ENCODE measurements at regions not wholly inside any gene's neighbourhood (a gene's known extent, or its start where the extent isn't known, plus 50 kb on each side); places are given as distances from the start of the nearest gene placed in this dataset.
A peak's percentile ranks its signal among the peaks of the same experiment; 100 is the strongest.
"Not testable (repeated sequence)": the region's sequence is repeated elsewhere in the genome, so short reads cannot be mapped to it uniquely, and the experiment has no call there.

DNA sequence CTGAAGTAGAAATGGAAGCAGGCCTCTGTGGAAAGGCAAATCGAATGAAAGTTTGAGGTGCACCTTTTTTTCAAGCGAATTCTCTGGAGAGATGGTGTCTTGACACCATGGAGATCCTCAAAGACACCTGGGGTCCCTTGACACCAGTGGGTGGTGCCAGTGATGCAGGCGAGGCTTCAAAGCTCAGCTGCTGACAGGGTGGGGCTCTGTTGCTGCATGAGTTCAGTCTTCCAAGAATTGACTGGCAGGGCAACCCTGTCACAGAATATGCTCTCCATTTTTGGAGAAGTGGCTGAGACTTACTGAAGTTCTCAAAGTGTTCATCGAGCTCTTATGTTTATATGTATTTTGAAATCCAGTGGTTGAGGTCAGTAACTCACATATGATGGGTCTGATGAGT lies 1741.6 kb downstream of the SPATA31A7 start:
- H3K36me3 Mint-ChIP-seq; H3K9me3 ChIP-seq (ENCODE audit: low read depth); H3F3A ChIP-seq (ENCODE audit: low read depth); H3K79me2 ChIP-seq (ENCODE audit: low read depth); H3K36me3 ChIP-seq; H3K4me3 ChIP-seq; H2AFZ ChIP-seq (replicated peaks); H3K9ac ChIP-seq; H3K4me1 Mint-ChIP-seq; H3K27ac ChIP-seq; H3K9me3 Mint-ChIP-seq; H3K27me3 Mint-ChIP-seq (ENCODE audit: insufficient read depth, low read depth); H3K27me3 ChIP-seq; H3K4me1 ChIP-seq; H3K4me3 Mint-ChIP-seq; H3K27ac Mint-ChIP-seq; H3K4me2 ChIP-seq; DNase-seq (ENCODE audit: low spot score); H4K20me1 ChIP-seq (ENCODE audit: low read depth): not testable (repeated sequence)

DNA sequence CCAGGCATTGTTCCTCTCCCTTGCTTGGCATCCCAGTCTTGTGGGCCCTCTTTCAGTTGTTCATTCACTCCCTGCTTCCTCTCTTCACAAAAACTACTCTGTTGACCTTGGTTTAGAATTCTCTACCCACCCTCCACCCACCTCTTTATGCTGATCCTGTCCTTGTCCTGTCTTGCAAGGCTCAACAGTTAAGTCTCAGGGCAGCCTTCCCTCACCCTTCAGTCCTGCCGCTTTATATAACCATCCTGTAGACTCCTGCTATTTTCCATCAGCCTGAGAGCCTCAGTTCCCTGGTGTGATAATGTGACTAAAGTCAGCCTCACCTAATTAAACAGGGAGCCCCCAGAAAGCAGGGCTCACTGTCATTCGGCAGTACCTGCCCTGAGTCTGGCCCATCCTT lies 1763.0 kb downstream of the SPATA31A7 start:
- DNase-seq (ENCODE audit: low spot score); H3K4me3 ChIP-seq; H3K4me3 Mint-ChIP-seq: not testable (repeated sequence)

More for the DNA sequence above, 1763.0 kb downstream of the SPATA31A7 start:
- H3K27me3 Mint-ChIP-seq (ENCODE audit: insufficient read depth, low read depth); H3K79me2 ChIP-seq (ENCODE audit: low read depth); H3K27ac ChIP-seq; H3K4me1 ChIP-seq; H3K27me3 ChIP-seq; H3K36me3 ChIP-seq; H2AFZ ChIP-seq (replicated peaks); H4K20me1 ChIP-seq (ENCODE audit: low read depth); H3K27ac Mint-ChIP-seq; H3K4me1 Mint-ChIP-seq; H3K4me2 ChIP-seq; H3K36me3 Mint-ChIP-seq; H3K9me3 ChIP-seq (ENCODE audit: low read depth); H3K9me3 Mint-ChIP-seq; H3F3A ChIP-seq (ENCODE audit: low read depth); H3K9ac ChIP-seq: not testable (repeated sequence)

Small RNA genes in the stretch of these regions (small RNA-seq; reads per million reads assigned to genes)
- gene RNA5SP283: 0.39 reads per million, percentile 41 among the genes with 10 or more reads in this experiment

Measured in neural progenitor cell (in vitro differentiated cells).